ENCODE measurements at regions not wholly inside any gene's neighbourhood (a gene's known extent, or its start where the extent isn't known, plus 50 kb on each side); places are given as distances from the start of the nearest gene placed in this dataset.

- TF ChIP-seq ZNF704 (tag by site-specific recombination; IDR thresholded peaks at IDR 0.05), result no peak
- no peak for TF ChIP-seq ZBTB10 (tag by site-specific recombination; IDR thresholded peaks at IDR 0.05)
- TF ChIP-seq BCL6B (tag by site-specific recombination; IDR thresholded peaks at IDR 0.05), result no peak
Observed at GRCh38 chr5:38692346-38692745, 135.9 kb upstream of the LIFR start (continued).

- POLR2A ChIA-PET, result no interaction called here
- no peaks in the 10 kb centered on the region for H3K9me3 ChIP-seq (ENCODE audit: control insufficient read depth, insufficient read depth, low read depth, low read length)
- H3K36me3 ChIP-seq (ENCODE audit: control insufficient read depth in 2 of 2, insufficient read depth in 1 of 2, low read length in 2 of 2), result no peaks in the 10 kb centered on the region
- peaks cover 21% of the 10 kb centered on the region for H3K4me1 ChIP-seq (ENCODE audit: control insufficient read depth, insufficient read depth, low read length)
- no peak overlapping the region; the same call in 1 of the 2 replicates for H3K27ac ChIP-seq (ENCODE audit: extremely low read depth, low read depth, low read length)
- CTCF ChIA-PET, result interaction anchor here (0.8 kb wide), 1 partner anchor 117 kb away, joined by 3 read pairs; no protein-coding TSS in a partner anchor
- no peak overlapping the region for H3K4me3 ChIP-seq (ENCODE audit: low read depth, low read length)
- TF ChIP-seq SP3 (tag by site-specific recombination; IDR thresholded peaks at IDR 0.05) (no peak), PATZ1 (tag by site-specific recombination; IDR thresholded peaks at IDR 0.05) (no peak), ZNF580 (tag by site-specific recombination; IDR thresholded peaks at IDR 0.05) (peak; percentile 50; the same call in 1 of the 2 replicates), ATF2 (tag by site-specific recombination; IDR thresholded peaks at IDR 0.05; ENCODE audit: low read depth) (no peak), ZBTB10 (tag by site-specific recombination; IDR thresholded peaks at IDR 0.05) (no peak), ZBTB20 (tag by site-specific recombination; IDR thresholded peaks at IDR 0.05) (no peak; the same call in 1 of the 2 replicates), ZNF600 (tag by site-specific recombination; IDR thresholded peaks at IDR 0.05) (no peak), ZNF18 (tag by site-specific recombination; IDR thresholded peaks at IDR 0.05) (0 out of 2 replicates have a peak, but pooled peaks have one; percentile 17), ZBTB44 (tag by site-specific recombination; IDR thresholded peaks at IDR 0.05) (peak; percentile 95), ZNF704 (tag by site-specific recombination; IDR thresholded peaks at IDR 0.05) (no peak), OVOL3 (tag by site-specific recombination; IDR thresholded peaks at IDR 0.05) (no peak), FEZF1 (tag by site-specific recombination; IDR thresholded peaks at IDR 0.05) (peak; percentile 49; the same call in 1 of the 2 replicates)
Observed at GRCh38 chr5:38692781-38693527, 136.5 kb upstream of the LIFR start.
